Fibroblast of lung (primary cell): ENCODE measurements at regions not wholly inside any gene's neighbourhood (a gene's known extent, or its start where the extent isn't known, plus 50 kb on each side); places are given as distances from the start of the nearest gene placed in this dataset.

ENCODE experiments used
- EZH2 ChIP-seq: IDR thresholded peaks from 2 replicates; pipeline ENCODE4 v1.5.1; 2012; ENCODE audit warnings: low read length, control low read depth, mild to moderate bottlenecking; ENCODE audit errors: missing control alignments
- TF ChIP-seq, protein P1 (sequence below), 2 donors: IDR thresholded peaks in 1 of 2; conservative IDR thresholded peaks in 1 of 2; 1 replicate in 1 of 2; 2 replicates in 1 of 2; pipeline ENCODE4 v1.5.1; 2011 to 2012; ENCODE audit warnings: low read length in 2 of 2, control low read depth in 1 of 2, inconsistent platforms in 1 of 2, low read depth in 1 of 2, mild to moderate bottlenecking in 1 of 2

DNA sequence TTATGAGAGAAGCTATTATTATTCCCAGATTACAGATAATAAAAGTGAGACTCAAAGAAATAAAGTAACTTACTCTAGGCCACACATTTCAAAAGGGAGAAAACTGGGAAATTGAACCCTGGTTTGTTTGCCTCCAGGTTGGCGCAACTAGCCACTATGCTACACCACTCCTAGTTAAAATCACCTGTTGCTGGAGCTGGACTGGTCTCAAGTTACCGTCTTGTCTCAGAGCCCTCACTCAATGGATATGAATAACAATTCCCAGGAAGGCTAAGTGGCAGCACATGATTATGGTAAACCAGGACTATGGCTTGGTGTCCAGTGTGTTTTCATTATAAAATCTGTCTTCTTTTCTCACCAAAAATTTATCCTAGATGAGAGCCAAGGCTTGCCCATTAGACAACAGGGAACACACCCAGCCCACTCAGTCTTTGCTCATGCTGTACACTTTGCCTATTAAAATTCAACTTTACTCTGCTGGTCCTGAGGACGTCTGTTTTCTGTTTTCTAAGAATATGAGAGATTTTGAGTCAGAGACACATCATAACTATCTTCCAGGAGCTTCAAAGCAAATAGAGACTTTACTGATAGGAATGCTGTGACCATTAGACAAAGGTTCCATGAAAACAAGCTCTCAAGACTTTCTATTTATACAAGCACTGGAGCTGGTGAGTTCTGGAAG is 58.1 kb downstream of the ADRB2 start:
- TF ChIP-seq, protein P1, sequence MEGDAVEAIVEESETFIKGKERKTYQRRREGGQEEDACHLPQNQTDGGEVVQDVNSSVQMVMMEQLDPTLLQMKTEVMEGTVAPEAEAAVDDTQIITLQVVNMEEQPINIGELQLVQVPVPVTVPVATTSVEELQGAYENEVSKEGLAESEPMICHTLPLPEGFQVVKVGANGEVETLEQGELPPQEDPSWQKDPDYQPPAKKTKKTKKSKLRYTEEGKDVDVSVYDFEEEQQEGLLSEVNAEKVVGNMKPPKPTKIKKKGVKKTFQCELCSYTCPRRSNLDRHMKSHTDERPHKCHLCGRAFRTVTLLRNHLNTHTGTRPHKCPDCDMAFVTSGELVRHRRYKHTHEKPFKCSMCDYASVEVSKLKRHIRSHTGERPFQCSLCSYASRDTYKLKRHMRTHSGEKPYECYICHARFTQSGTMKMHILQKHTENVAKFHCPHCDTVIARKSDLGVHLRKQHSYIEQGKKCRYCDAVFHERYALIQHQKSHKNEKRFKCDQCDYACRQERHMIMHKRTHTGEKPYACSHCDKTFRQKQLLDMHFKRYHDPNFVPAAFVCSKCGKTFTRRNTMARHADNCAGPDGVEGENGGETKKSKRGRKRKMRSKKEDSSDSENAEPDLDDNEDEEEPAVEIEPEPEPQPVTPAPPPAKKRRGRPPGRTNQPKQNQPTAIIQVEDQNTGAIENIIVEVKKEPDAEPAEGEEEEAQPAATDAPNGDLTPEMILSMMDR (conservative IDR thresholded peaks at IDR 0.05 in 1 of 2, IDR thresholded peaks at IDR 0.05 in 1 of 2; ENCODE audit: low read depth in 1 of 2, low read length in 2 of 2): no peak
- TF ChIP-seq EZH2: no peak
